Forelimb muscle (tissue), 1 donor: ENCODE measurements at regions not wholly inside any gene's neighbourhood (a gene's known extent, or its start where the extent isn't known, plus 50 kb on each side); places are given as distances from the start of the nearest gene placed in this dataset.

ENCODE experiments used
- DNase-seq: peaks from one replicate; pipeline ENCODE4 v3.0.0-alpha.2; 2013; ENCODE audit warnings: low read depth

DNA sequence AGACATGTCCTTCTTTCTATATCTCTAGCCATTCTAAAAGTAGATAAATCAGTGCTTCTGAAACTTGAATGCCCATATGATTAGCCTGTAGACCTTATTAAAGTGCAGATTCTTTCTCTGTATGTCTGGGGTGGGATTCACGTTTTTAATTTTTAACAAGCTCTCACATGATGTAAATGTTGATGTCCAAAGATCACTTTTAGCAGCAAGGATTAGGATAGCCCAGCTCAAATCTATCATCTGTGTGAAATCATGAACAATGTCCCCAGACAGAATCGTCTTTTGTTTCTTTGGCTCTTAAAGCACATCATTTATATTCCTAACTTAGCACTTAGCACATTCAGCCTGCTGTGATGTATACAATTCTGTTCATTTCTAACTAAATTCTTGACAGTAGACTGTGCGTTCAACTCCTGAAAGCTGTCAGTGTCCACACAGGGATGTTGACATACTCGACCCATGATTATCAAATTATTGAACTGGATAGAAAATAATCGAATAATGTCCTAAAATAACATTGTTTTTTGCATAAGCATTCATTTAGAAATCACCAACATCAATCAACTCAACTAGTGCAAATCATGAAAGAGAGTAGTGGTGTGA, 102.1 kb upstream of the MLIP start:
- DNase-seq = no peak

DNA sequence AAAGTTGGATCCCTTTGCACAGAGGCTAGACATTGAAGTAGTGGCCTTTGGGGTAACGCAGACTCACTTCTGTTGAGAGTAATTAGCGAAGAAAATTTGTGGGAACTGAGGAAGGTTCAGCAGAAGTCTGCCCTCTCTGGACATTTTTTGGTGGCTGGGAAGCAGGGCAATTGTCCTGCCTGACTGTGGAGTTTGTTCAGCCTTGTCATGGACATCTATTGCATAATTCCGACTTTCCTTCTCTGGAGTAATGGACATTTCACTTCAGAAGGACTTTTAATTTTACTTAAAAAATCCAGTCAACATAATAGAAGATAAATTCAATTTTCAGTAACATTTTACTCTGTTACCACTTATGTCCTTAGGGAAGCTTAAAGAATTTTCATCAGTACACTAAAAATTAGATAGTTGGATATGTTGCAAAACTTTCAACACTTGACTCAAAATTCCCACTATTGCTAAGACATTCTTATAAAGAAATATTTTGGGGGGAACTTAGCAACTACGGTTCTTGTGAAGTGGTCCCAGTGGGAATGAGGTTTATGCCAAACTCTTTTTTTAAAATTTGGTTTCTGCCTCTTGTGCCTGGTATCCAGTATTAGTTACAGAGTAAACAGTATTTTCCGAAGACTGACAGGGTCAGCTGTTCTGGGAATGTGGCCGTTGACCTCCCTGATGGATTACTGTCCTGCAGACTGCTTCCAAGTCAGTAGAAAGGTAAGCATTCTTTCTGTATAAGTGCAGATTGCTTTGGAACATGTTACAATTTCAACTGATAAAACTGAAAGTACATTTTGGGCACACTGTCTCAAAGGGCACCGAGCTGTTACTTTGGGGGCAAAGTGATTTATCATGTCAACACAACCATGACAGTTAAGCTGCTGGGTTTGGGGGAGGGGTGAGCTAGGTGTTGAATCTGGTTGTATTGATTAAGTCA, 100.6 kb upstream of the MLIP start:
- DNase-seq = peak; percentile 44

DNA sequence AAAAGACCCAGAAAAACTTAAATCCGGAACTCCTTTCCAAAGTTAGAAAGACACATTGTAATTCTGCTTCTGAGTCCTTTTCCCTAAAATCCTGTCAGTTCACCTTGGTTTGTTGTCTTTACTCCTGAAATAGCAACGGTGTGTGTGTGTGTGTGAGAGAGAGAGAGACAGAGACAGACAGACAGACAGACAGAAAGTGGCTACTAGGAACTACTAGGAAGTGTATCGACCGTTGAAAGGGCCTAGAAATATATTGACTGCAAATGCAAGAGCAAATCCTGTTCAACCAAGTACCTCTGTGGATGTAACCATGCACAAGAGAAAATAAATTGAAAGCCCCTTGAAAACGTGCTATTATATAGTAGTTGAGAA, 100.0 kb upstream of the MLIP start:
- no peak for DNase-seq

DNA sequence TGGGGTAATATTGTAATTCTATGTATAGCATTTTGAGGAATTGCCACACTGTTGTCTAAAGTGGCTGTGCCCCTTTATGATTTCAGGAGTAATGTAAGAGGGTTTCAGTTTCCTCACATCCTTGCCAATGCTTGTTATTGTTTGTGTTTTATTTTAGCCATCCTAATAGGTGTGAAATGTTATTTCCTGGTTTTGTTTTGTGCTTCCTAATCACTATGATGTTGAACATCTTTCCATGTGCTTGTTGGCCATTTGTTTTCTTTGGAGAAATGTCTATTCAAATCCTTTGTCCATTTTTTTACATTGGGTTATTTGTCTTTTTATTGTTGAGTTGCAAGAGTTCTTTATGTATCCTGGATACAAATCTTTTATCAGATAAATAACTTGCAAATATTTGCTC, 97.3 kb upstream of the MLIP start:
- DNase-seq = no peak

DNA sequence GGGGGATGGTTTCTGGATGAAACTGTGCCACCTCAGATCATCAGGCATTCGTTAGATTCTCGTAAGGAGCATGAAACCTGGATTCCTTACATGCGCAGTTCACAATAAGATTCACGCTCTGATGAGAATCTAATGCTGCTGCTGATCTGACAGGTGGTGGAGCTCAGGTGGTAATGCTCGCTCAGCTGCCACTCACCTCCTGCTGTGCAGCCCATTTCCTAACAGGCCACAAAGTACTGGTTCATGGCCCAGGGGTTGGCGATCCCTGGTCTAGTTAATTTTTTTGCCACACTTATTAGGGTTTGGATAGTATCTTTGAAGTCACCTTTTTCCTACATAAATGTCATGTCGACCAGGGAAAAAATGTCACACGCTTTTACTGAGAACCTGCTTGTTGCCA, 96.8 kb upstream of the MLIP start:
- DNase-seq = no peak

DNA sequence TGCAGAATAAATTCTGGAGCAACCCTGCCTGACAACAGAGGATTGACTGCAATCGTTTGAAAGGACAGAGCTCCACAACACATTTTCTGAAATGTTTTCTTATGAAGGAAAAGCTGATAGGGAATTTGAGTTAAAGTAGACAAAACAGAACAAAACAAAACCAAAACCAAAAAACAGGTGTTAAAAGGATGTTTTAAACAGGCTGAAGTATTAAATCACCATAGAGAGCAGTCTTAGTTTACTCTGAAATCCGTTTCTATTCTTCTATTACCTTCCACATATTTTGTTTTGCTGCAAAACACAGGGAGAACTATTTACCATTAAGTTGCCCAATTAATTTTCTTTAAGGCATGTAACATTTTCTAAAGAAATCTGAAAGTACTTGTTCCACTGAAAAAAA, 93.4 kb upstream of the MLIP start:
- no peak for DNase-seq

DNA sequence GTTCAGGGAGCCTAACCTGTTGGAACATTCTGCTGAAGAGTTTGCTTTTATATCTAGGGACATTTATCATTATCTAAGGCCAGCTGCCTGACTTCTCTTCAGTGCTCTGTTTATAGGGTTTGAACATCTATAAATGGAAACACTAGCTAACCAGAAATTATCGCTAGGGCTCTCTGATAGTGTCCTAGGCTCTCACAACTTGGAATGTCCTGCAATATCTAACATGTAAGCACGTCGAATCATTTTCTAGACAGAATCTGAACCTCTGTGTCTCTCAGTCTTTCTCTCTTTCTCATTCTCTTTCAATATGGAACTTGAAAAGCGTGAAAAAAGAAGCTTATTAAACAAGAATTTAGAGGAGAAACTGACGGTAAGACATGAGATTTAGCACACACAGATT, 92.5 kb upstream of the MLIP start:
- no peak for DNase-seq

DNA sequence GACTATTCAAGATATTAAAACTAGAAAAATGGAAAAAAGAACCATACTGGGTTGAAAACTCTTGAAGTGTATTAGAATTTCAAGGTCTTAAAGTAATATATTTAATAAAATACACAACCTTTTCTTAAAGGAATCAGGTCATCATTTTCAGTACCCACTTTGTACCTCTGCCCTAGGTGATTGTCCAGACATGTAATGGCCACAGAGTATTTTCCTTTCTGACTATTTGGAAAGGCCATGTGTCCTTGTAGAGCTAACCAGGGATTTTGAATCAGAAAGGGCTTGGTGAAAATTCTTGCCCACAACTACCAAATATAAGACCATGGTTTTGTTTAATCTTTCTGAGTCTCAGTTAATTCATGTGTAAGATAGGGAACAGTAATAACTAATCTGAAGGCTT, 91.4 kb upstream of the MLIP start:
- no peak for DNase-seq

DNA sequence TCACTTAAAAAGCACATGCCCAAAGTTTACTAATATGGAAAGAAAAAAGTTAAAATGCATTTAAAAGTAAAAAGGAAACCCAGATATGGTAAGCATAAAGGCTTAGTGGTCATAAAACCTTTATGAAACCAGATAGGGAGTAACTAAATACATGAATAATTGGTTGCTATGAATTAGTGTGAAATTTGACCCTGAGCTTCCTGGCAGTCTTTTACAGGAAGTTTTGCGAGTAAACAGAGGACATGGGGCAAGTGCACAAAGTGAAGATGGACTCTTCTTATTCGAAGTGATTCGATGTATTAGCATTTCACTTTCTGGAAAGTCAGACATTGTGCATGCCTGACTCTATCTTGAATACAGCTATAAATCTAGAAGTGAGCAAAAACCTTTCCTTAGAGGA, 90.9 kb upstream of the MLIP start:
- no peak for DNase-seq

DNA sequence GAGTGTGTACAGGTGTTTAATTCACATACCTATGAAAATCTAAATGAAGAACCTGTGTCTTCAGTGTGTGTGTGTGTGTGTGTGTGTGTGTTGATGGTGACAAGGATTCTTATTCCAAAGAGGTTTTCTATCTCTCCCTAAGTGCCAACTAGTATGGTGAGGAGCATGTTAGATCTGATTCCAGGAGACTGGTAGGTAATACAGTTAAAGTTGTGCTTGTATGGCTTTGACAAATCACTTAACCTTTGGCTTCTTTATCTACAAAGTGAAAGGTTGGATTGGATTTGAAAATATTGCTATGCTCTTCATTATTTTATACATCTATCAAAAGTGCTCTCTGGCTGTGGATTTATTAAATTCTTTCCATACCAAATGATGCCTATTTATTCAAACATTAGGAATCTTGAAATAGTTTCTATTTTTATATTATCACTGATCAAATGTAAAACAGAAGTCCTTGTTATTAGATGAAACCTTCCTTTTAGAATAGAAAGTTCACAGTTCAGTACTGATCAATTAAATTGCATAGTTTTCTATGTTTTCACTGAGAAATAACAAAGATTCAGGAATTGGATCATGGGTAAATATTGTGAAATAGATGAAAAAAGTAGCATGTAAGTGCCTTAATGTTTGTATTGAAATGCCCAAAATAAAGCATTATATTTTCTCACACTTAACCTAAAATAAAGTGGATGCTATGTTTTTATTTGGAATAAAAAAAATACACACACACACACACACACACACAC, 84.4 kb upstream of the MLIP start:
- no peak for DNase-seq

DNA sequence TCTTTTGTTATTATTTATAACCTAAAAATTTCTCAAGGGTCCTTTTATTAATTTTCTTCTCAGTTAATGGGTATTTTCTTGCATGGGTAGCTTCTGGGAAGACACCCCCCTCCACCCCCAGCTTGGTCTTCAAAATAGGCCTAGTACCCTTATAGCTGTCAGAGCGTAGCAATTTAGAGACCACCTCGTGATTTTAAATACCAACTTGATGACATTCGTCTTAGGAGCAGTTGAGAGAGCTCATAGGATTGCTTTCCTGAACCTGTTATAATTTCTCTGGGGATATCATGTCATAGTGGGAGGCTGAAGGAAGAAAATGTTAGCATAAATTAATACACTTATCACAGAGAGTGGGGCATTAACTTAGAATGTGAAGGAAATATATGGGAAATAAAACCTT, 83.1 kb upstream of the MLIP start:
- DNase-seq = no peak

DNA sequence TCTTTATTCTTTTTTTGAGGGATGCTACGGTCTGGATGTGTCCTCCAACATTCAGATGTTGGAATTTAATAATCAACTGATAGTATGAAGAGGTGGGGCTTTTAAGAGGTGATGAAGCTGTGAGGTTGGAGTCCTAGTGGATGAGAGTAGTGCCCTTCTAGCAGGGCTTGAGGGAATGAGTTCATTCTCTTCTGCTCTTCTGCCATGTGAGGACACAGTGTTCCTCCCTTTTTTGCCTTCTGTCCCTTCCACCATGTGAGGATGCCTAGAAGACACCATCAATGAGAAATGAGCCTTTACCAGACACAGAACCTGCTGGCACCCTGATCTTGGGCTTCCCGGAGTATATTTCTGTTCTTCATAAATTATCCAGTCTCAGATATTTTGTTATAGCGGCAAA, 82.1 kb upstream of the MLIP start:
- DNase-seq = no peak

DNA sequence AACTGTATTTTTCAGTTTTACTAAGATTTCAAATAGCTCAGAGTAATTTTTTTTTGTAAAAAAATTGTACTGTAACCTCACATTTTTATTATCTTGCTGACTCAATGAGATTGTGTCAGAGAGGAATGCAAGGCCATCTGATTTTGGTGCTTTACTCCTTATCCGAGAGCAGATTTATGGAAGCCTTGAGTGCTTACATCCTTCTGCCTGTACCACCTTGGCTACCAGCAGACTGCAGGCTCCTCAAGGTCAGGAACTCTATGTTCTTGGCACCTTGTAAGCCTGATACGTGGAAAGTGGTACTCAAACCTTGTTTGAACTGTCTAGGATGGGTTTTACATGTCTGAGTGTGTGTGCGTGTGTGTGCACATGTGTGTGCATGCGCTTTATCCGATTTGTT, 80.1 kb upstream of the MLIP start:
- DNase-seq = no peak

DNA sequence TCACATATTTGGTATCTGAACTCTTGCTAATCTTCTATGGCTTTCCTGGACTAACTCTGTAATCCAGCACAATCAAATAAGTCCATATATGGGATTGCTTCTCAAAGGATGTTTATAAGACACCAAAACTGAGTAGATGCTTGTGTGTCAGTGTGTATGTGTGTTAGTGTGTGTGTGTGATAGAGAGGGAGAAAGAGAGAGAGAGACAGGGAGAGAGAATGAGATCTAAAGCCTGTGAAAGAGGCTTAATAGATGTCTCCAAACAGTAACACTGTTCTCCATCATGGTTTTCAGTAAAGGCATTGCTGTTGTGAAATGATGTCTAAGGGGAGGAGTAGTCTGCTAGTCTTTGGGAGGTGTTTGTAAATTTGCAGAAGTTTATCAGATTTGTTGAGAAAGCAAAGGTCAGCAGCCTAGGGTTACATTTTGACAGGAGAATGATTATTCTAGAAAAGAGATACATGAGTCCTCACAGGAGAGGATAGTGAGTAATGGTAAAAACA, 73.9 kb upstream of the MLIP start:
- DNase-seq = no peak

DNA sequence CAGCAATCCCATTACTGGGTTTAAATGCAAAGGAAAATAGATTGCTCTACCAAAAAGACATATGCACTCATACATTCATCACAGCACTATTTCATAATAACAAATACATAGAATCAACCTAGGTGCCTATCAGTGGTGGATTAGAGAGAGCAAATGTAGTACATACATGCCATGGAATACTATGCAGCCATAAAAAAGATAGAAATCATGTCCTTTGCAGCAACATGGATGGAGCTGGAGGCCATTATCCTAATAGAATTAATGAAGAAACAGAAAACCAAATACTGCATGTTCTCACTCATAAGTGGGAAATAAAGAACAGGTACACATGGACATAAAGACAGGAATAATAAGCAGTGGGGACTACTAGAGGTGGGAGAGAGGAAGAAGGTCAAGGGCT, 70.7 kb upstream of the MLIP start:
- no peak for DNase-seq

DNA sequence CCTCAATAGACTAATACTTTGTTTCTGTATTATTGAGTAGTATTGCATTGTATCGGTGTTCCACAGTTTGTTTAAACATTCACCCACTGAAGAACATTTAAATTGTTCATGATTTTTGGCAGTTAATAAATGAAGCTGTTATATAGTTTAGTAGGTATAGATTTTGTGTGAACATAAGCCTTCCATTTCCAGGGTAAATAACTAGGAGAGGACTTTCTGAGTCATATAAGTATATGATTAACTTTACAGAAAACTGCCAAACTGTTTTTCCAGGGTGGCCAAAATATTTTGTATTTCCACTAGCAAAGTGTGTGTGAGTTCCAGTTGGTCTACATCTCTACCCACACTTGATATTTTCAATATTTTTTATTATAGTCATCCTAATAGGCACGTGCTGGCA, 70.0 kb upstream of the MLIP start:
- no peak for DNase-seq

DNA sequence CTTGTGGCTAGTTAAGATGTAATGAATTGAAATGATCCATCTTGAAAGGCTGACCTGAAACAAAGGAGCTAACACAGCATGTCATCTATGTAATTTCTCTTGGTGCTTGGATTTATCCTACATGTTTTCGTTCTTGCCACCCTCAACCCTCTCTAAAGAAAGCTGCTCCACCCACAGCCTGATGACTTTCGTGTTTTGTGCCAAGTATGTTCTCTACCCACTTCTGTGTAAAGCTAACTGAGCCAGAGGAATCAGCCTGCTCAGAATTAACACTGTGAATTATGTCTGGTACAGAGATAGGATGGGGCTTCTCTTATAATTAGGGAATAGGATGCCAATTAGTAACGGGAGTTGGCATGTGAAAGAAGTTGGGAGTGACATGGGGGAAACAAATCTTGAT, 67.9 kb upstream of the MLIP start:
- DNase-seq = no peak

DNA sequence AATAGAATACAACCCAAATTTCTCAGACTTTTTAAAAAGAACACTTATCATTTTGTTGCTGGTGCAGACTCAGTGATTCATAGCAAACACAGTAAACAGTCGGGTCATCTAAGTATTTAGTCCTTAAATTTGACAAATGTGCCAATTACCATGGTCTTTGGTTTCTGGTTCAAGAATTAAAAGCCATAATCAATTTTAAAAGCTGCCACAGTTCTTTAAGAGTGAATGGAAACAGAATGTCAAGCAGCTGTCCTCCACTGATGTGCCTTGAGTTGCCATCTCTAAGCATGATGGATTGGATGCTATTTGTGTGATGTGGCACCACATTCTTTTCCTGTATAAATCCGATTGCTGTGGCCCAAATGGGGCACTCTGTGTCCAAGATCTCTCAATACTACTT, 67.2 kb upstream of the MLIP start:
- DNase-seq = no peak

DNA sequence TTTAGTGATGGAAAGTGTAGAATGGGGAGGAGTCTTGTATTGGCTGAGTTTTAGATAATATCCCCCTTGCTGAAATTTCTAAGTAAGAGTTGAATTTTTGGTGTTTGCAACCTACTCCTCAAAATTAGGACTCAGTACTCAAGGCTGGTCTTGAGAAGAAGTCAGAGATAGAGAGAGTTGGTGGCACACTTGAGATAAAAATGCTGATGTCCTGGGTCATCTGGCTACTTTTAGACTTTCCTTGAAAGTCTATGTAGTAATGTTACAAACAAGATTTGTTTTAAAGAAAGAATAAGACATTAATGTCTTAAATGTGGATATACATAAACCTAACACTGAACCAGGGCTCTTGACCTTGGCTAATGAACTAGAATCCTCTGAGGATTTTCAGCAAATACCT, 62.5 kb upstream of the MLIP start:
- no peak for DNase-seq

DNA sequence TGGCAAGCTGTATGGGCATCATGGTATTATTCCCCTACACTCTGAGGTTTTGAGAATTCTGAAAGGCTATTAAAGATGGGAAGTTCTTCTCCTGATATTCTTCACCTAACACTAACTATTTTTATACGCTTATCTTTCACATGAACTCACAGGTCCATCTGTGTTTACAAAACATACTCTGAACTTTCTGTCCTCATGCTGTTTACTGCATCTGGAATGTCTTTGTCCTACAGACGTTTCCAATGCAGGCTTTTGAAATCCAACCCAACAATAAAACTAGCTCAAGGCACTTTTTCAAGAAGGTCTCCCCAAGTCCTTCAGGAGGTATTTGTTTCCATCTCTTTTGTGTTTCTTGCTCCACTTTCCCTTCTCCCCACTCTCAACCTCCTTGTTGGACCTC, 60.5 kb upstream of the MLIP start:
- no peak for DNase-seq

DNA sequence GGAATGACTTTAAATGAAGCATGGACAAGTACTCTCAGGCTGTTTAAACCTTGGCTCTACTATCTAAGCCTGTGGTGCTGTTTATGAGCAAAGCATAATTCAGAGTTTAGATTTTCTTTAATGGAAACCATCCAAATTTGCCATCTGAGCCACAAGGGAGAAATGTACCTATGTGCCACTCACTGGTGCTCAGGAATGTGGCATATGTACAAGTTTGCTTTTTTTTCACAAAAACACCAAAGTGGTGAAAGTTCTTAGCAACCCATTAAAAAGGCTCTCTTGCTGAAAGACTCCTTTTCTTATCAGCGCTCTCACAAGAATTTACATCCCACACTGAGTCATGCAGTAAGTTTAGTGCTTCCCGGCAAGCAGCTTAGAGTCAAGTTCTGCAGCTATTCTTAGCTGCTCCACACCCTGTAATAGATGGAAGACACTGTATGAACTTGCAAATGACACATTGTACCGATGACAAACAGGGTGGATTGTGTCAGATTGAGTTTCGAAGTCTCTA, 57.3 kb upstream of the MLIP start:
- DNase-seq = no peak

DNA sequence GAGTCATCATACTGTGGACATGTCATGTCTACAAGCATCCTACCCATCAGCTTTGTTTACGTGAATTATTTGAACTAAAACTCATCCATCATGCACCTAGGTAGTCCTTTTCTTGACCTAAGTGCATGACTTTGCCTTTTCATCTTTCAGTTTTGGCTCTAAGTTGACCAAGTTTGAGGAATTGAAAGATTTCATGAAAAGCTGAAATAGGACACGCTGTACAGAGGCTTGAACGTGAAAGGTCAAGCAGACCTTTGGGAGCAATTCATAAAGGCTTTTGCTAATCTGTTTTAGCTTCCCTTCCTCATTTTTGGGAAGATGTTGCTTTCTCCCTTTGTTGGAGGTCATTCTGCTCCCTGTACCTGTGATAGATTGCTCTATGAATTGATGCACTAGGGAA, 55.1 kb upstream of the MLIP start:
- no peak for DNase-seq

DNA sequence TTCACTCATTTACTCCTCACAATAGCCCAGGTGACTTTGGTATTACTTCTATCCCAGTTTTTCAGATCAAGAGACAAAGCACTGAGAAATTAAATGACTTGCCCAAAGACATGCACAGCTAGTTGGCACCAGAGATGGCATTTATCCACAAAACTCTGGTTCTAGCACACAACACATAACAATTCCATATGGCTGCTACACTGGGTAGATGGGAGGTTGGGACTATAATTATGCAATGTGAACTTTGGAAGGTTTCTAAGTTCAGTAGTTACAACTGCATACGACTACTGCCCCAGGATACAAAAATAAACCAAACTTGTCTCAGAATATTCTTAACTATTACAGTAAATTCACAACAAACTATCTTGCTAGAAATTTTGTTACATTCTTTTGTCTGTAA, 54.2 kb upstream of the MLIP start:
- no peak for DNase-seq
